HepG2 (cell line): ENCODE measurements at regions not wholly inside any gene's neighbourhood (a gene's known extent, or its start where the extent isn't known, plus 50 kb on each side); places are given as distances from the start of the nearest gene placed in this dataset.

Experiments
- ATAC-seq: fragments of 200-7000 bp; cut with Tn5 transposase; 3 replicates; pipeline ENCODE4 v1.9.1; 2020; ENCODE audit warnings: mild to moderate bottlenecking, moderate library complexity
- BruUV-seq: library from RNA; stranded (reverse); fragments of 400-500 nt; replicated peaks from 2 replicates; lab custom pipeline; 2021; lab: Mats Ljungman, UMichigan
- CTCF ChIA-PET: fragments of 300-600 bp; formaldehyde crosslinking; extraction: SDS; loops from one replicate; lab custom pipeline; 2021; ENCODE audit warnings: low total read pairs, inconsistent platforms, low intra/inter-chr PET ratio; lab: Yijun Ruan, JAX
- POLR2A ChIA-PET: fragments of 350-600 bp; sonication (Branson Sonifier 250); formaldehyde crosslinking; loops from one replicate; lab custom pipeline; 2020; ENCODE audit warnings: antibody characterized with exemption, inconsistent platforms; lab: Yijun Ruan, JAX
- DNase-seq: peaks from one replicate; pipeline ENCODE4 v3.0.0-alpha.2; 2015; ENCODE audit warnings: low spot score
- FAIRE-seq: peaks from 3 replicates; lab custom pipeline; 2011; peaks lifted over from hg19 to GRCh38; lab: Jason Lieb, UNC
- H2AFZ ChIP-seq: one replicate; pipeline ENCODE4 v1.6.1; 2011; ENCODE audit warnings: low read length, inconsistent platforms
- H3K27ac ChIP-seq: fragments of 300-600 bp; 3 replicates; pipeline ENCODE4 v1.8.0; 2011; ENCODE audit warnings: mixed run types, mild to moderate bottlenecking, mixed read lengths, low read length, inconsistent platforms; ENCODE audit not compliant: insufficient read depth; ENCODE audit errors: extremely low read length
- H3K27me3 ChIP-seq, 2 experiments: fragments of 200-600 bp in 1 of 2; 2 replicates in 1 of 2; 3 replicates in 1 of 2; pipeline versions ENCODE4 v1.6.0 to v1.8.0; 2011; ENCODE audit warnings: low read length in 2 of 2, mild to moderate bottlenecking in 2 of 2, moderate library complexity in 2 of 2, inconsistent platforms in 1 of 2; ENCODE audit not compliant: insufficient read depth in 2 of 2, control insufficient read depth in 1 of 2
- H3K36me3 ChIP-seq, 2 experiments: fragments of 200-600 bp in 1 of 2; replicated peaks in 1 of 2; 2 replicates in 1 of 2; 3 replicates in 1 of 2; pipeline versions ENCODE4 v1.5.1 to v1.8.0; 2011; ENCODE audit warnings: low read length in 2 of 2, inconsistent platforms in 1 of 2; ENCODE audit not compliant: insufficient read depth in 2 of 2, control insufficient read depth in 1 of 2
- H3K4me1 ChIP-seq: 2 replicates; pipeline ENCODE4 v1.5.1; 2012; ENCODE audit warnings: low read length, inconsistent platforms; ENCODE audit not compliant: insufficient read depth
- H3K4me2 ChIP-seq: 2 replicates; pipeline ENCODE4 v1.6.0; 2011; ENCODE audit warnings: low read depth, low read length, inconsistent platforms
- H3K4me3 ChIP-seq, 3 experiments: fragments of 200-600 bp in 1 of 3; sonication (generic), shearing (Covaris generic) in 1 of 3; replicated peaks in 1 of 3; 2 replicates each; pipeline ENCODE4 v1.5.1; 2011 to 2016; ENCODE audit warnings: low read length in 3 of 3, inconsistent platforms in 2 of 3, low read depth in 2 of 3, mild to moderate bottlenecking in 2 of 3, control low read depth in 1 of 3, mixed read lengths in 1 of 3; ENCODE audit not compliant: insufficient read depth in 1 of 3
- H3K79me2 ChIP-seq: one replicate; pipeline ENCODE4 v1.6.1; 2011; ENCODE audit warnings: low read length, inconsistent platforms; ENCODE audit not compliant: insufficient read depth
- H3K9ac ChIP-seq: 2 replicates; pipeline ENCODE4 v1.6.0; 2011; ENCODE audit warnings: mild to moderate bottlenecking, low read depth, low read length, inconsistent platforms; ENCODE audit not compliant: insufficient read depth
- H3K9me3 ChIP-seq: 2 replicates; pipeline ENCODE4 v1.5.1; 2012; ENCODE audit warnings: mild to moderate bottlenecking, low read length
- H4K20me1 ChIP-seq: 2 replicates; pipeline ENCODE4 v1.6.0; 2011; ENCODE audit warnings: inconsistent platforms, mild to moderate bottlenecking, low read length, moderate library complexity; ENCODE audit not compliant: insufficient read depth
- ATF7-NPFF ChIP-seq: sonication (generic); formaldehyde crosslinking; IDR thresholded peaks from 2 replicates; pipeline ENCODE4 v1.8.1; 2023; ENCODE audit warnings: mild to moderate bottlenecking, low read depth, missing genetic modification reagents, moderate library complexity
- GZF1 ChIP-seq: sonication (generic); formaldehyde crosslinking; IDR thresholded peaks from 2 replicates; pipeline ENCODE4 v1.5.1; 2020; ENCODE audit warnings: mild to moderate bottlenecking, missing genetic modification reagents
- HIVEP1 ChIP-seq: sonication (generic); formaldehyde crosslinking; IDR thresholded peaks from 2 replicates; pipeline ENCODE4 v1.4.0; 2020; ENCODE audit warnings: mild to moderate bottlenecking, missing genetic modification reagents
- HNRNPL ChIP-seq: fragments of 200-400 bp; formaldehyde crosslinking; IDR thresholded peaks from 2 replicates; pipeline ENCODE4 v1.6.1; 2017; ENCODE audit warnings: mild to moderate bottlenecking, low read depth, low read length
- HOXA3 ChIP-seq: sonication (generic); formaldehyde crosslinking; IDR thresholded peaks from 2 replicates; pipeline ENCODE4 v1.5.0; 2020; ENCODE audit warnings: missing genetic modification reagents
- KDM6A ChIP-seq: IDR thresholded peaks from 2 replicates; pipeline ENCODE4 v1.6.1; 2016; ENCODE audit warnings: low read depth
- MZF1 ChIP-seq: sonication (generic); formaldehyde crosslinking; IDR thresholded peaks from 2 replicates; pipeline ENCODE4 v1.8.1; 2023; ENCODE audit warnings: mild to moderate bottlenecking, missing genetic modification reagents, borderline replicate concordance
- RFX5 ChIP-seq: IDR thresholded peaks from 2 replicates; pipeline ENCODE4 v1.6.1; 2011; ENCODE audit warnings: low read depth, low read length, improper control_type of control experiment
- SKIL ChIP-seq: sonication (generic); formaldehyde crosslinking; IDR thresholded peaks from 2 replicates; pipeline ENCODE4 v1.8.0; 2022; ENCODE audit warnings: missing genetic modification reagents, mild to moderate bottlenecking, moderate library complexity, borderline replicate concordance
- XRCC5 ChIP-seq: fragments of 200-400 bp; formaldehyde crosslinking; optimal IDR thresholded peaks from 2 replicates; pipeline ENCODE3; 2017; ENCODE audit warnings: mild to moderate bottlenecking, low read length
- ZNF10 ChIP-seq: sonication (generic); formaldehyde crosslinking; IDR thresholded peaks from 2 replicates; pipeline ENCODE4 v1.4.0; 2020; ENCODE audit warnings: mild to moderate bottlenecking, low read depth, missing genetic modification reagents, borderline replicate concordance
- ZNF354B ChIP-seq: sonication (generic); formaldehyde crosslinking; IDR thresholded peaks from 2 replicates; pipeline ENCODE4 v1.8.0; 2022; ENCODE audit warnings: mild to moderate bottlenecking, missing genetic modification reagents
- ZNF382 ChIP-seq: sonication (generic); formaldehyde crosslinking; IDR thresholded peaks from 2 replicates; pipeline ENCODE4 v1.5.0; 2020; ENCODE audit warnings: missing genetic modification reagents, mild to moderate bottlenecking, borderline replicate concordance
- ZNF563 ChIP-seq: sonication (generic); formaldehyde crosslinking; IDR thresholded peaks from 2 replicates; pipeline ENCODE4 v1.8.0; 2022; ENCODE audit warnings: mild to moderate bottlenecking, moderate library complexity, missing genetic modification reagents
- ZNF605 ChIP-seq: sonication (generic); formaldehyde crosslinking; IDR thresholded peaks from 2 replicates; pipeline ENCODE4 v1.8.0; 2022; ENCODE audit warnings: mild to moderate bottlenecking, missing genetic modification reagents
- WGBS: methylation state at CpG from one replicate; pipeline ENCODE4 v1.1.6; 2017; ENCODE audit warnings: low lambda C conversion rate; 5-methylcytosine and 5-hydroxymethylcytosine counted together
- in situ Hi-C: cut with HindIII; loops from 2 replicates; pipeline ENCODE4 v1.10.0; 2017; ENCODE audit warnings: low pct_unique_long_range_greater_than_20kb; ENCODE audit not compliant: extremely low pct_ligation_motif_present
- intact Hi-C: fragments of 100-400 bp; cut with micrococcal nuclease; formaldehyde crosslinking; loops from one replicate; pipeline ENCODE4 v1.10.0; 2022; ENCODE audit not compliant: unreplicated experiment
- TF ChIP-seq, protein P1 (sequence below): sonication (generic); formaldehyde crosslinking; IDR thresholded peaks from 2 replicates; pipeline ENCODE4 v1.4.0; 2020; ENCODE audit warnings: mild to moderate bottlenecking, missing genetic modification reagents

DNA sequence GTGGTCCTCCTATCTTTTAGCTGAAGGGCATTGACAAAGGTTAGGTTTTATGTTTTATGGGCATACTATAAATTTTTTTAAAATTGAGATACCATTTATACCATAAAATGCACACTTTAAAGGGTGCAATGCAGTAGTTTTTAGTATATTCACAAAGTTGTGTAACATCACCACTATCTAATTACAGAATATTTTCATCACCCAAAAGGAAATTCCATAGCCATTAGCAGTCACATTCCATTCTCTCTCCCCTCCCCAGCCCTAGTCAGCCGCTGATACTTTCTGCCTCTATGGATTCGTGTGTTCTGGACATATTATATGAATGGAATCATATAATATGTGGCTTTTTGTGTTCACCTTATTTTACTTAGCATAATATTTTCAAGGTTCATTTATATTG is 135.8 kb upstream of the B3GALT2 start:
- Histone ChIP-seq H2AFZ (no peak overlapping the region), H3K9me3 (no peaks in the 10 kb centered on the region), H3K27ac (no peak overlapping the region), H3K9ac (no peak overlapping the region), H3K4me2 (no peak overlapping the region), H3K36me3 (no peaks in the 10 kb centered on the region), H3K79me2 (no peaks in the 10 kb centered on the region), H3K4me3 (no peak overlapping the region), H4K20me1 (no peaks in the 10 kb centered on the region), H3K4me1 (no peaks in the 10 kb centered on the region), H3K27me3 (no peaks in the 10 kb centered on the region)
- no peak for FAIRE-seq
- CTCF ChIA-PET = no interaction called here
- DNase-seq = no peak
- TF ChIP-seq ZNF382 (CRISPR knock-in tag) (no peak), ZNF10 (no peak), KDM6A (CRISPR knock-in tag) (no peak), ATF7-NPFF (no peak), HOXA3 (CRISPR knock-in tag) (no peak), ZNF354B (CRISPR knock-in tag) (no peak), GZF1 (CRISPR knock-in tag) (no peak), MZF1 (no peak), HNRNPL (no peak), ZNF605 (CRISPR knock-in tag) (no peak)
- in situ Hi-C loops (no loop called here), intact Hi-C loops (no loop called here)
- no peak for ATAC-seq
- POLR2A ChIA-PET = no interaction called here
- WGBS = 5% methylated on average over 2 of the region's 2 CpGs
- no TSS peak for BruUV-seq

DNA sequence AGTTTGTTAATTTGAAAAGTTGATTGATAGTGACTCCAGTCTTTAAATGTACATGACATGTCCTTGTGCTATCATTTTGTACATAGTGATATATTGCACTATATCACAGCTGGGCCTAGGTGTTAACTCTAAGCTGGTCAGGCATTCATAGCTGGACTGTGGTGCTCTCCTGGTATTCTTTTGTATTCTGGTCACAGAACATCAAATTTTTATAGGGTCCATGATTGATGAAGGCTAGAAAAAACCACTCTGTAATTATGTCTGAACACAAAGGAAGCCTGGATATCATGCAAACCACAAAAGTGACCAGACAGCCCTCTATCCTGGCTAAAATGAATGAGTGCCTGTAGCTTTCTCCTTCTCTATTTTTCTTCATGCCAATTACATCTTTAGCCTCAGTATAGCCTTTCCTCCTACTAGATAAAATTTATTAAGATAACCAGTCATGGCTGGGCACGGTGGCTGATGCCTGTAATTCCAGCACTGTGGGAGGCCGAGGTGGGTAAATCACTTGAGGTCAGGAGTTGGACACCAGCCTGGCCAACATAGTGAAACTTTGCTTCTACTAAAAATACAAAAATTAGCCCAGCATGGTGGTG is 134.9 kb upstream of the B3GALT2 start:
- no peaks in the 10 kb centered on the region for H3K4me1 ChIP-seq
- WGBS = 0% methylated on average over 2 of the region's 2 CpGs
- BruUV-seq = no TSS peak
- H2AFZ ChIP-seq = no peak overlapping the region
- H3K36me3 ChIP-seq = no peaks in the 10 kb centered on the region
- intact Hi-C loops (no loop called here), in situ Hi-C loops (no loop called here)
- no peak overlapping the region for H3K4me3 ChIP-seq
- no peak overlapping the region for H3K4me2 ChIP-seq
- no peak for DNase-seq
- H3K9me3 ChIP-seq = no peaks in the 10 kb centered on the region
- no peak overlapping the region for H3K27ac ChIP-seq
- ATAC-seq = no peak
- no peaks in the 10 kb centered on the region for H3K27me3 ChIP-seq
- ChIA-PET CTCF (no interaction called here), POLR2A (no interaction called here)
- no peaks in the 10 kb centered on the region for H3K79me2 ChIP-seq
- FAIRE-seq = no peak
- no peak overlapping the region for H3K9ac ChIP-seq
- H4K20me1 ChIP-seq = no peaks in the 10 kb centered on the region
- TF ChIP-seq, protein P1, sequence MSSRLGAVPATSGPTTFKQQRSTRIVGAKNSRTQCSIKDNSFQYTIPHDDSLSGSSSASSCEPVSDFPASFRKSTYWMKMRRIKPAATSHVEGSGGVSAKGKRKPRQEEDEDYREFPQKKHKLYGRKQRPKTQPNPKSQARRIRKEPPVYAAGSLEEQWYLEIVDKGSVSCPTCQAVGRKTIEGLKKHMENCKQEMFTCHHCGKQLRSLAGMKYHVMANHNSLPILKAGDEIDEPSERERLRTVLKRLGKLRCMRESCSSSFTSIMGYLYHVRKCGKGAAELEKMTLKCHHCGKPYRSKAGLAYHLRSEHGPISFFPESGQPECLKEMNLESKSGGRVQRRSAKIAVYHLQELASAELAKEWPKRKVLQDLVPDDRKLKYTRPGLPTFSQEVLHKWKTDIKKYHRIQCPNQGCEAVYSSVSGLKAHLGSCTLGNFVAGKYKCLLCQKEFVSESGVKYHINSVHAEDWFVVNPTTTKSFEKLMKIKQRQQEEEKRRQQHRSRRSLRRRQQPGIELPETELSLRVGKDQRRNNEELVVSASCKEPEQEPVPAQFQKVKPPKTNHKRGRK (CRISPR knock-in tag) = no peak
- TF ChIP-seq ZNF563 (no peak), RFX5 (no peak), SKIL (CRISPR knock-in tag) (no peak), XRCC5 (no peak), HIVEP1 (no peak)
